HG03135 (cell line): ENCODE measurements at regions not wholly inside any gene's neighbourhood (a gene's known extent, or its start where the extent isn't known, plus 50 kb on each side); places are given as distances from the start of the nearest gene placed in this dataset.
"Not testable (repeated sequence)": the region's sequence is repeated elsewhere in the genome, so short reads cannot be mapped to it uniquely, and the experiment has no call there.

ENCODE experiments used
- ATAC-seq: cut with Tn5 transposase; IDR thresholded peaks from one replicate; pipeline ENCODE4 v1.9.1; 2021; ENCODE audit warnings: mild to moderate bottlenecking, moderate library complexity; ENCODE audit not compliant: unreplicated experiment

- not testable (repeated sequence) for ATAC-seq
Observed at GRCh38 chr9:62145648-62146047, 955.8 kb downstream of the SPATA31A7 start.
